HEK293T (cell line): ENCODE measurements at regions not wholly inside any gene's neighbourhood (a gene's known extent, or its start where the extent isn't known, plus 50 kb on each side); places are given as distances from the start of the nearest gene placed in this dataset.

Experiments
- BHLHE40 ChIP-seq: fragments of 450-650 bp; IDR thresholded peaks from 2 replicates; pipeline ENCODE4 v1.6.1; 2016; ENCODE audit warnings: mild to moderate bottlenecking, moderate library complexity, borderline replicate concordance
- FOXA1 ChIP-seq: fragments of 450-650 bp; IDR thresholded peaks from 2 replicates; pipeline ENCODE4 v1.6.1; 2016; ENCODE audit warnings: mild to moderate bottlenecking
- FOXK2 ChIP-seq: fragments of 450-650 bp; IDR thresholded peaks from 2 replicates; pipeline ENCODE4 v1.6.1; 2016; ENCODE audit warnings: mild to moderate bottlenecking
- FOXM1 ChIP-seq: fragments of 450-650 bp; IDR thresholded peaks from 2 replicates; pipeline ENCODE4 v1.6.1; 2017; ENCODE audit warnings: mild to moderate bottlenecking, borderline replicate concordance
- HDGF ChIP-seq: fragments of 450-650 bp; IDR thresholded peaks from 2 replicates; pipeline ENCODE4 v1.6.1; 2017; ENCODE audit warnings: antibody characterized with exemption, borderline replicate concordance
- L3MBTL2 ChIP-seq: fragments of 450-650 bp; conservative IDR thresholded peaks from 2 replicates; pipeline ENCODE4 v1.6.1; 2016; ENCODE audit warnings: mild to moderate bottlenecking
- SP1 ChIP-seq: fragments of 450-650 bp; IDR thresholded peaks from 2 replicates; pipeline ENCODE4 v1.6.1; 2017
- SUZ12 ChIP-seq: fragments of 450-650 bp; IDR thresholded peaks from 2 replicates; pipeline ENCODE4 v1.6.1; 2016; ENCODE audit warnings: mild to moderate bottlenecking
- TARDBP ChIP-seq: fragments of 450-650 bp; IDR thresholded peaks from 2 replicates; pipeline ENCODE4 v1.6.1; 2016
- TF ChIP-seq, protein P1 (sequence below): fragments of 450-650 bp; IDR thresholded peaks from 2 replicates; pipeline ENCODE4 v1.6.1; 2016

DNA sequence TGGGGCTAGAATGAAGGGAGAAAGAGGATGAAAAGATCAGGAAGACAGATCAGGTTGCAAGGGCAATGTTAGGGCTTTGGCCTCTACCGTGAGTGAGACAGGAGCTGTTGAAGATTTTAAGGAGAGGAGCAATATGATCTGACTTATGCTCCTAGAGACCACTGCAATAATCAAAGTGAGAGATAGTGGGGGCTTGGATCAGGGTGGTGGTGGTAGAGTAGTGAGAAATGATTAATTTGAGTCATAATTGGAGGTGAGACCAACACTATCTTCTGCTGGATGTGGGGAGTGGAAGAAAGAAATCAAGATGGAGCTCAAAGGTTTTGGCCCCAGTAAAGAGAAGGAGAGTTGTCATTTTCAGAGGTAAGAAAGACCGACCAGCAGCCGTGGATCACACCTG, 140.7 kb upstream of the TMEM170B start:
- TF ChIP-seq, protein P1, sequence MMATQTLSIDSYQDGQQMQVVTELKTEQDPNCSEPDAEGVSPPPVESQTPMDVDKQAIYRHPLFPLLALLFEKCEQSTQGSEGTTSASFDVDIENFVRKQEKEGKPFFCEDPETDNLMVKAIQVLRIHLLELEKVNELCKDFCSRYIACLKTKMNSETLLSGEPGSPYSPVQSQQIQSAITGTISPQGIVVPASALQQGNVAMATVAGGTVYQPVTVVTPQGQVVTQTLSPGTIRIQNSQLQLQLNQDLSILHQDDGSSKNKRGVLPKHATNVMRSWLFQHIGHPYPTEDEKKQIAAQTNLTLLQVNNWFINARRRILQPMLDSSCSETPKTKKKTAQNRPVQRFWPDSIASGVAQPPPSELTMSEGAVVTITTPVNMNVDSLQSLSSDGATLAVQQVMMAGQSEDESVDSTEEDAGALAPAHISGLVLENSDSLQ, result no peak
- TF ChIP-seq TARDBP, result no peak
- no peak for TF ChIP-seq FOXK2
- TF ChIP-seq FOXM1, result no peak
- TF ChIP-seq SP1, result no peak
- TF ChIP-seq HDGF, result no peak
- TF ChIP-seq FOXA1, result no peak
- TF ChIP-seq BHLHE40, result no peak
- TF ChIP-seq SUZ12, result no peak
- TF ChIP-seq L3MBTL2, result no peak
